Epithelial cell of prostate (primary cell): ENCODE measurements at regions not wholly inside any gene's neighbourhood (a gene's known extent, or its start where the extent isn't known, plus 50 kb on each side); places are given as distances from the start of the nearest gene placed in this dataset.

Experiments used
- DNase-seq: peaks from one replicate; pipeline ENCODE4 v3.0.0-alpha.2; 2011; ENCODE audit warnings: low read depth, low spot score
- H3K27ac ChIP-seq: fragments of 450-650 bp; 2 replicates; pipeline ENCODE4 v1.5.1; 2017; ENCODE audit warnings: mild to moderate bottlenecking

- no peak for DNase-seq
- H3K27ac ChIP-seq = no peak overlapping the region
Measured at GRCh38 chrX:107559506-107559905, 68.8 kb upstream of the PRPS1 start.

GRCh38 chrX:107560041-107560440 is 68.3 kb upstream of the PRPS1 start:
- H3K27ac ChIP-seq = no peak overlapping the region
- DNase-seq = no peak

- DNase-seq = no peak
Measured at GRCh38 chrX:107560980-107561379, 67.3 kb upstream of the PRPS1 start.

GRCh38 chrX:107561468-107562215 is 66.7 kb upstream of the PRPS1 start:
- no peak overlapping the region for H3K27ac ChIP-seq
- no peak for DNase-seq

More at GRCh38 chrX:107560980-107561379, 67.3 kb upstream of the PRPS1 start:
- no peak overlapping the region for H3K27ac ChIP-seq

GRCh38 chrX:107562482-107562881 is 65.8 kb upstream of the PRPS1 start:
- DNase-seq = no peak
- no peak overlapping the region for H3K27ac ChIP-seq

GRCh38 chrX:107563824-107564223 is 64.5 kb upstream of the PRPS1 start:
- H3K27ac ChIP-seq = no peak overlapping the region
- no peak for DNase-seq

GRCh38 chrX:107565015-107565414 is 63.3 kb upstream of the PRPS1 start:
- no peak for DNase-seq
- H3K27ac ChIP-seq = no peak overlapping the region

GRCh38 chrX:107565931-107566603 is 62.2 kb upstream of the PRPS1 start:
- no peak for DNase-seq
- no peak overlapping the region for H3K27ac ChIP-seq

- no peak for DNase-seq
- no peak overlapping the region for H3K27ac ChIP-seq
Measured at GRCh38 chrX:107566604-107567262, 61.6 kb upstream of the PRPS1 start.

- DNase-seq = no peak
- H3K27ac ChIP-seq = no peak overlapping the region
Measured at GRCh38 chrX:107567370-107567769, 60.9 kb upstream of the PRPS1 start.

- H3K27ac ChIP-seq = peak overlapping the region; percentile 57
- DNase-seq = peak; percentile 79
Measured at GRCh38 chrX:107571296-107571998, 56.9 kb upstream of the PRPS1 start.

- peak overlapping the region; percentile 79 for H3K27ac ChIP-seq
- no peak for DNase-seq
Measured at GRCh38 chrX:107573016-107573415, 55.3 kb upstream of the PRPS1 start.

- peak overlapping the region; percentile 79 for H3K27ac ChIP-seq
- no peak for DNase-seq
Measured at GRCh38 chrX:107574054-107574683, 54.1 kb upstream of the PRPS1 start.

- DNase-seq = no peak
- peak overlapping the region; percentile 79 for H3K27ac ChIP-seq
Measured at GRCh38 chrX:107574711-107575110, 53.6 kb upstream of the PRPS1 start.

GRCh38 chrX:107576392-107576791 is 51.9 kb upstream of the PRPS1 start:
- H3K27ac ChIP-seq = no peak overlapping the region
- no peak for DNase-seq

GRCh38 chrX:107576841-107577240 is 51.5 kb upstream of the PRPS1 start:
- no peak overlapping the region for H3K27ac ChIP-seq
- no peak for DNase-seq

- no peak for DNase-seq
- H3K27ac ChIP-seq = no peak overlapping the region
Measured at GRCh38 chrX:107577933-107578332, 50.4 kb upstream of the PRPS1 start.
